ENCODE measurements at regions not wholly inside any gene's neighbourhood (a gene's known extent, or its start where the extent isn't known, plus 50 kb on each side); places are given as distances from the start of the nearest gene placed in this dataset.

- no peaks in the 10 kb centered on the region for H3K4me1 ChIP-seq (ENCODE audit: control insufficient read depth in 2 of 3, insufficient read depth in 2 of 3, low read depth in 1 of 3, low read length in 3 of 3)
- no peak overlapping the region for H3K4me3 ChIP-seq (ENCODE audit: low read length in 3 of 3)
- H3K27me3 ChIP-seq (ENCODE audit: control insufficient read depth, insufficient read depth, low read length), result no peaks in the 10 kb centered on the region
- intact Hi-C loops (cut with DNase I), result no loop called here
- no peaks in the 10 kb centered on the region for H3K9me3 ChIP-seq (ENCODE audit: control insufficient read depth in 2 of 3, insufficient read depth in 1 of 3, low read length in 3 of 3)
- TF ChIP-seq, protein P1, sequence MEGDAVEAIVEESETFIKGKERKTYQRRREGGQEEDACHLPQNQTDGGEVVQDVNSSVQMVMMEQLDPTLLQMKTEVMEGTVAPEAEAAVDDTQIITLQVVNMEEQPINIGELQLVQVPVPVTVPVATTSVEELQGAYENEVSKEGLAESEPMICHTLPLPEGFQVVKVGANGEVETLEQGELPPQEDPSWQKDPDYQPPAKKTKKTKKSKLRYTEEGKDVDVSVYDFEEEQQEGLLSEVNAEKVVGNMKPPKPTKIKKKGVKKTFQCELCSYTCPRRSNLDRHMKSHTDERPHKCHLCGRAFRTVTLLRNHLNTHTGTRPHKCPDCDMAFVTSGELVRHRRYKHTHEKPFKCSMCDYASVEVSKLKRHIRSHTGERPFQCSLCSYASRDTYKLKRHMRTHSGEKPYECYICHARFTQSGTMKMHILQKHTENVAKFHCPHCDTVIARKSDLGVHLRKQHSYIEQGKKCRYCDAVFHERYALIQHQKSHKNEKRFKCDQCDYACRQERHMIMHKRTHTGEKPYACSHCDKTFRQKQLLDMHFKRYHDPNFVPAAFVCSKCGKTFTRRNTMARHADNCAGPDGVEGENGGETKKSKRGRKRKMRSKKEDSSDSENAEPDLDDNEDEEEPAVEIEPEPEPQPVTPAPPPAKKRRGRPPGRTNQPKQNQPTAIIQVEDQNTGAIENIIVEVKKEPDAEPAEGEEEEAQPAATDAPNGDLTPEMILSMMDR (IDR thresholded peaks at IDR 0.05; ENCODE audit: borderline replicate concordance, extremely low read depth, insufficient read depth), result no peak
- H3K27ac ChIP-seq (ENCODE audit: low read depth in 2 of 2, low read length in 2 of 2), result no peak overlapping the region
- H3K36me3 ChIP-seq (ENCODE audit: control insufficient read depth in 2 of 3, insufficient read depth in 3 of 3, low read length in 3 of 3), result no peaks in the 10 kb centered on the region
- DNase-seq, result no peak
- no peak overlapping the region for H3K9ac ChIP-seq (ENCODE audit: low read length in 3 of 3)
- no peak for FAIRE-seq
Measured at GRCh38 chr11:33543823-33544222, 156.8 kb downstream of the C11orf91 start.

- no peaks in the 10 kb centered on the region for H3K27me3 ChIP-seq (ENCODE audit: control insufficient read depth, insufficient read depth, low read length)
- TF ChIP-seq, protein P1 (IDR thresholded peaks at IDR 0.05; ENCODE audit: borderline replicate concordance, extremely low read depth, insufficient read depth), result peak; percentile 71
- no peaks in the 10 kb centered on the region for H3K4me1 ChIP-seq (ENCODE audit: control insufficient read depth in 2 of 3, insufficient read depth in 2 of 3, low read depth in 1 of 3, low read length in 3 of 3)
- H3K9ac ChIP-seq (ENCODE audit: low read length in 3 of 3), result no peak overlapping the region
- no peaks in the 10 kb centered on the region for H3K36me3 ChIP-seq (ENCODE audit: control insufficient read depth in 2 of 3, insufficient read depth in 3 of 3, low read length in 3 of 3)
- H3K27ac ChIP-seq (ENCODE audit: low read depth in 2 of 2, low read length in 2 of 2), result no peak overlapping the region
- no peak overlapping the region for H3K4me3 ChIP-seq (ENCODE audit: low read length in 3 of 3)
- intact Hi-C loops (cut with DNase I), result no loop called here
- peak in 4 of 5 donors; percentile 39 to 51 (median 48) for DNase-seq
- no peaks in the 10 kb centered on the region for H3K9me3 ChIP-seq (ENCODE audit: control insufficient read depth in 2 of 3, insufficient read depth in 1 of 3, low read length in 3 of 3)
- no peak for FAIRE-seq
Measured at GRCh38 chr11:33542921-33543320, 157.7 kb downstream of the C11orf91 start.

DNA sequence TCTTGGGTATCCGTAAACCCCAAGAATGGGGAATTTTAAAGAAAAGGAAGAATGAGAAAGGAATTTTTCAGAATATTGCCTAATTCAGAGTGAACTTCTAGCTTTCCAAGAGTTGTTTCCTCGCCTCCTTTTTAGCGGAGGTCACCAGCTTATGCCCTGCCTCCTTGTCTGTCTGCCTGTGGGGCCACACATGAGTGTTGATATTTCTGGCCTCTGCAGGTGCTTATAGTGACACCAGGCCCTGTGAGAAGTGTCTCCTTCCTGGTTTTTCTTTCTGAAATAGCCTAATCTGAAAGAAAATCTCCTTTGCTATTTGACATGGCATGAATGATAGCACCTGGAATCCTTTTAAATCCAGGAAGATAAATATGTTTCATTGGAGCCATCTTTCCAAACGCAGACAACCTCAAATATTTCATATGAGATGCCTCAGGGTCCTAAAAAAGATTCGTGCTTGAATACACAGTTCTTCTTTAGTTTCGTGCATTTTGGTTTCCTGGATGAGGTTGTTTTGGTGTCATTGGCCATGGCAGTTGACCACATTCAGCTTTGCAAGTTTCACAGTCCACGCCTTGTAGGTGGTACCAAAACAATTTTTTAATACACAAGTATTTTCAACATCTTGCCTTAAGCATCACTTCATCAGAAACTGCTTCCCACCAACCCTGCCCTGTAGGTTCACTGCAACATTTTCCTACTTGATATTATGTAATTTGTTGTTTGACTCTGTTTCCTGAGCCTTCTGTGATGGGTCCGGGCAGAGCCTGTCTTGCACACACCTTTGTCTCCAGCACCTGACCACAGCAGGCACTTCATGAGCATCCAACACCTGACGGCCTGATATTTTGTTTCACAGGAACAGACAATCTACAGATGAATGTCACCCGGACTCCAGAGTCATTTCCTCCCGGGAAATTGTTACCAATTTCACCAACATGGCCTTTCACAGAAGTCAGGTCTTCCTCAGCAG lies 159.4 kb downstream of the C11orf91 start:
- H3K27ac ChIP-seq (ENCODE audit: low read depth in 2 of 2, low read length in 2 of 2), result no peak overlapping the region
- H3K4me1 ChIP-seq (ENCODE audit: control insufficient read depth in 2 of 3, insufficient read depth in 2 of 3, low read depth in 1 of 3, low read length in 3 of 3), result no peaks in the 10 kb centered on the region
- no peaks in the 10 kb centered on the region for H3K36me3 ChIP-seq (ENCODE audit: control insufficient read depth in 2 of 3, insufficient read depth in 3 of 3, low read length in 3 of 3)
- intact Hi-C loops (cut with DNase I), result no loop called here
- no peak overlapping the region for H3K9ac ChIP-seq (ENCODE audit: low read length in 3 of 3)
- peaks cover 0 to under 1% (median 0%) of the 10 kb centered on the region in 3 donors for H3K9me3 ChIP-seq (ENCODE audit: control insufficient read depth in 2 of 3, insufficient read depth in 1 of 3, low read length in 3 of 3)
- H3K27me3 ChIP-seq (ENCODE audit: control insufficient read depth, insufficient read depth, low read length), result no peaks in the 10 kb centered on the region
- FAIRE-seq (no peak), DNase-seq (no peak)
- no peak overlapping the region for H3K4me3 ChIP-seq (ENCODE audit: low read length in 3 of 3)
- TF ChIP-seq, protein P1 (IDR thresholded peaks at IDR 0.05; ENCODE audit: borderline replicate concordance, extremely low read depth, insufficient read depth), result no peak
